ENCODE measurements at regions not wholly inside any gene's neighbourhood (a gene's known extent, or its start where the extent isn't known, plus 50 kb on each side); places are given as distances from the start of the nearest gene placed in this dataset.

GRCh38 chr22:48301908-48302307 lies 1525.8 kb downstream of the BRD1 start:
- TF ChIP-seq CTCF (IDR thresholded peaks at IDR 0.05) (no peak), POLR2AphosphoS5 (IDR thresholded peaks at IDR 0.05; ENCODE audit: low read depth, low read length) (no peak), TCF7L2 (IDR thresholded peaks at IDR 0.05; ENCODE audit: low read depth, low read length) (no peak)

Measured in Panc1 (cell line).